Hematopoietic multipotent progenitor cell (in vitro differentiated cells): ENCODE measurements at regions not wholly inside any gene's neighbourhood (a gene's known extent, or its start where the extent isn't known, plus 50 kb on each side); places are given as distances from the start of the nearest gene placed in this dataset.
A peak's percentile ranks its signal among the peaks of the same experiment; 100 is the strongest.

Source experiments
- DNase-seq, 3 donors: peaks; one replicate each; pipeline ENCODE4 v3.0.0-alpha.2; 2011 to 2015; ENCODE audit warnings: low read depth in 2 of 3, low spot score in 2 of 3

DNA sequence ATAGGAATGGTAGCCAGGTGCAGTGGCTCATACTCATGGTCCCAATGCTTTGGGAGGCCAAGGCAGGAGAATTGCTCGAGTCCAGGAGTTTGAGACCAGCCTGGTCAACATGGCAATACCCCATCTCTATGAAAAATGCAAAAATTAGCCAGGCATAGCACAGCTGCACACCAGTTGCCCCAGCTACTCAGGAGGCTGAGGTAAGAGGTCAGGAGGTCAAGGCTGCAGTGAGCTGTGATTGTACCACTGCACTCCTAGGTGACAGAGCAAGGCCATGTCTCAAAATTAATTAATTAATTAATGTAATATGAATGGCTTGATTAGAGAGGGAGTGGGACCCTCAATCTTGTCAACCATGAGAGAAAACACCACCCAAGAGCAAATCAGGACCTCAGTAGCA is 198.7 kb upstream of the DUSP10 start:
- no peak for DNase-seq

DNA sequence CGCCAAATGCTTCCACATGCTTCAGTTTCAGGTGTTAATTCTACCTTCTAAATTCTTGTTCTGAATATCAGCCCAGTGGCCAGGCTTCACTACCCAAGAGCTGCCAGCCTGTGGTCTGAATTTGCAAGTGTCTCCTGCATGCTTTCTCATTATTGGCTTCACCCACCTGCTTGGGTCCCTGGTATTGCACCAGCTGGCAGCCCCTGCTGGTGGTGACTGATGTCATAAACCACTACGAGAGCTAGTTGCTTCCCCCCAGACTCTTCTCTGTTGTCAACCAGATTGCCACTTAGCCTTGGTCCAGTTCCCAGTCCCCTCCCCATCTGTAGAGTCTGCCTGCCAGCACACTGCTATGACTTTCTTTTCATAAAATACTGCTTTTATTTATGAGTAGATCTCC is 197.7 kb upstream of the DUSP10 start:
- peak in 2 of 3 donors; percentile 66 to 88 for DNase-seq

GRCh38 chr1:221937155-221937953 is 195.5 kb upstream of the DUSP10 start:
- DNase-seq: no peak

- DNase-seq: no peak
These were observed 191.9 kb upstream of the DUSP10 start for GRCh38 chr1:221933814-221934213.

GRCh38 chr1:221926441-221926840 is 184.6 kb upstream of the DUSP10 start:
- DNase-seq: no peak

DNA sequence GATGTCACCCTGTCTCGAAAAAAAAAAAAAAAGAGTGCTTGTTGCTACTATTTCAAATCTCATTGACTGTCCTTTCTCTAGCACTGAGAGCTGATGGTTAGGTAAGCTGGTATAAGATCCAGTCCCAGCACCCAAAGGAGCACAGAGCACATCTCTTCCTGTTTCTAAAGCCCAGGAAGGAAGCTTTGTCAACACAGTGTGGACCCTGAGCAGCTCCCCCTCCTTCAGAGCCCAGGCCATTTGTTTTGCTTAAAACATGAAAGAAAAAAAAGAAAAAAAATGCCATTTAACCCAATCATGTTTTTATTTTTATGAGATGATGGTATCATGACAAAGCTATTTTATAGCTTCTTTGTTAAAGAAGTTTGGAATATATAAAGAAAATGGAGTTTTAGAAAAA is 184.1 kb upstream of the DUSP10 start:
- DNase-seq: peak in 1 of 3 donors; percentile 6

- no peak for DNase-seq
These were observed 182.2 kb upstream of the DUSP10 start for GRCh38 chr1:221923929-221924598.

DNA sequence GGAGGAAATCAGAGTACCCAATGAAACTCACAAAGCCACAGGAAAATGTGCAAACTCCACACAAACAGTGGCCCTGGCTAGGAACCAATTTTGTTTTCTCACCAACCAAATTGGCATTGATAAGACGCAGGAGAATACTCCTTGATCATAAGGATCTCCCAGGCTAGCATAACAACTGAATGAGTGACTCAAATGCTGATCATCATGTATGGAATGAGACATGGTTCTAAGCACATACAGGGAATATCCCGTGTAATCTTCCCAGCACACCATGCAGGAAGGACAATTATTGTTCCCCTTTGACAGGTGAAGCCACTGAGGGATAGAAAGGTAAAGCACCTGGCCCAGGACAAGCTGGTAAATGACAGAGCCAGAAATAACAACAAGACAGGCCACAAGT is 180.0 kb upstream of the DUSP10 start:
- DNase-seq: no peak

- no peak for DNase-seq
These were observed 177.9 kb upstream of the DUSP10 start for GRCh38 chr1:221919743-221920142.

- DNase-seq: no peak
These were observed 177.5 kb upstream of the DUSP10 start for GRCh38 chr1:221919341-221919740.

GRCh38 chr1:221916176-221916575 is 174.3 kb upstream of the DUSP10 start:
- no peak for DNase-seq

- no peak for DNase-seq
These were observed 173.9 kb upstream of the DUSP10 start for GRCh38 chr1:221915764-221916163.

DNA sequence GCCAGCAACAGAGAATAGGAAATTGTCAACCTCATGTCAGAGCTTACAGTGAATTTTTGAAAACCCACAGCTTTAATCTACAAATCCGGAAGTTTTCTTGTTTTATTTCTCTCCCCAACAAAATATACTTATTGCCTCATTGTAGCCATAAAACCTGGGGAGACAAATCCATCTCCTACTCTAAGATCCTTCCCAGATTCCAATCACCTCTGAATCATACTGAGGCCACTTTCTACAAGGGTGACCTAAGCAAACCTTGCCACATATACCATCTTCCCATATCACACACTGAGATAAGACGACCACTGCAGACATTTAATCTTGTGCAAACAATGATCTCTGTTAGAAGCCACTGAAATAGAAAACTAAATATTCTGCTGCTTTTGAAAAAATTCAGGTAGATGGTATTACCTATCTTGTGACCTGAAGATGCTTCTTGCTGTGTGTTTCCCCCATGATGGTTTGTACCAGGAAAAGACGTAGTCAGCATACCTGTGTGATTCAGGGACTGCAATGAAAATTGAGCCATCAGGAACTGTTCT is 171.5 kb upstream of the DUSP10 start:
- no peak for DNase-seq

GRCh38 chr1:221912230-221912629 is 170.3 kb upstream of the DUSP10 start:
- DNase-seq: no peak

GRCh38 chr1:221911714-221912113 is 169.8 kb upstream of the DUSP10 start:
- no peak for DNase-seq

DNA sequence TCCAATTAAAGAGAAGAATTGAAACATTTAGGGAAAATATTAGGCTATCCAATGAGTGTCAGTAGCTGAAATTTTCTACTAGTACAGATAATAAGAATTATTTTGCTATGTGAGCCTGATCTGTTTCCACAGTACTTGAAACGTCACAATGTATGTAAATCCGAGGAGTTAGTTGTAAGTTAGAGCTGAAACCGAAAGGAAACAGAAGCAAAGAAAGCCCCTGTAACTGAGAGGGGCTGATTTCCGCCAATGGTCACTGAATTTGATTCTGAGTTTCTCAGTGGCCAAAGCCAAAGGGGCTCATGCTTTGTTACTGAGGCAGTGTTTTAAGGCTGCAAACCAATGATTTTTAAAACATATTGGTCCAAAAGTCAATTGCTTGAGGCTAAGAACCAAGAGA is 168.3 kb upstream of the DUSP10 start:
- DNase-seq: no peak

DNA sequence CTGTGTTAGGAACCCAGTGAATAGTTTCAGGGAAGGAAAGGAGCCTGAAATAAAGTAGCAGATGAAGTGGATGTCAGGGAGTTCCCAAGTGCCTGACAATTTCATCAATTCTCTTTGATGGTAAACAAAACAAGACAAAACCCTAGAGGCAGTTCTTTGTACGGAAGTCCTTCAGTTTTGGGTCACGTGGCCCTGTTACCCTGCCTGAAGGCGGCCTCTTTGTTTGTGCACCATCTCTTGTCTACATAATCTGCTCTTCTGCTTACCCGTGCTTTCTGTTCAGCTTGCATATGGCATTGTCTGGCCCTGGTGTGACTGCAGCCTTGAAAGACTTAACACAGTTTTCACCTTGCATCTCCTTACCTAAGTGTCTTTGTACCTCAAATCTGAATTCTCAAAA is 166.7 kb upstream of the DUSP10 start:
- no peak for DNase-seq

DNA sequence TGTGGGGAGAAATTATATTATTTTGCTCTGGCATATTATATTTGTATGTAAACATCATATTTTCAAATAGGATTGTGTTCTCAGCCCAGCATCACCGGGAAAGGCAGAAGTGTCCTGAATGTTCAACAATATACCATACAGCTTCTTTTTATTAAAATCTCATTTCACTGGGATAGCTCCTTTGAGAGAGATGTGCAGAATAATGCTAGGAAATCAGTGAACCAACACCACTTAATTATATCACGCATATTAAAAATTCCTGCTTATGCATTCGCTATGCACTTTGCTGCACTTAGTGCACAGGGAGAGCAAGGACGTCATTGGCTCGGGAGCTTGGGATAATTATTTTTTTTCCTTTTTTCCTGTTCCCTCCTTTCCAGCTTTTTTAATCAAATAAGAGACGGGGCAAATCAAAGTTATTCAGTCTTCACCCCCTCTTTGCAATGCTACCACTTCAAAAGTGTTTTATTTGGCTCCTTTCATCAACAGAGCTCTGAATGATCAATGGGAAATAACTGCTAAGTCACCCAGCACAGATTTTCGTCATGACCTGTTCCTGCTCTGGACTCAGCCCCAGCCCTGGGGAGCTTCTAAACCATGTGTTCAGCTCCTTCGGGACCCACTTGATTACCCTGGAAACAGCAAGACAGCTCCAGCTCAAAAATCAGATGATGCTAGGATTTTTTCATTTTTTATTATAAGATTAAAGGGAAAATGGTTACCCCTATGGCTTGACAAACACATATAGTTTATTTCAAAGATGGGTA is 165.5 kb upstream of the DUSP10 start:
- no peak for DNase-seq

- no peak for DNase-seq
These were observed 163.9 kb upstream of the DUSP10 start for GRCh38 chr1:221905802-221906201.

GRCh38 chr1:221904319-221904718 is 162.4 kb upstream of the DUSP10 start:
- no peak for DNase-seq

DNA sequence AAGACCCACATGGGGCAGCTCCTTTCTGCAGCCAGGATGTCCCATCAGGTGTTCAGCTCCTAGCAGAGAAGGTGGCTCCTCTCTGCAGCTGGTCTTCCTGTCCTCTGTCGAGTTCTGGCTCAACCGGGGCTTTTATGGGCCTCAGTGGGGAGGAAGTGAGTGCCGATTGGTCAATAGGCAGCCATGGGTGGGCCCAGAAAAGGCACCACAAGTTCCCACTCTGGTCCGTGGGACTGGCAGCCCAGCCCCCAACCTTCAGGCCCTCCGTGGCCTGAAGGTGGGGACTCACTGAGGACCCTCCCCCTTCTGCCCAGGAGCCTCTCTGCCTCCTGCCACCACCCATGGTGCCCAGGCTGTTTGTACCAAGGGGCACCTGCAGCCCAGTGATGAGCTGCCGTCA is 161.7 kb upstream of the DUSP10 start:
- DNase-seq: no peak
